Keratinocyte (primary cell): ENCODE measurements at regions not wholly inside any gene's neighbourhood (a gene's known extent, or its start where the extent isn't known, plus 50 kb on each side); places are given as distances from the start of the nearest gene placed in this dataset.

Experiments
- CTCF ChIP-seq, 3 experiments: IDR thresholded peaks in 1 of 3; conservative IDR thresholded peaks in 1 of 3; optimal IDR thresholded peaks in 1 of 3; 2 replicates in 2 of 3; 3 replicates in 1 of 3; pipeline versions ENCODE3 to v1.5.1; 2011; ENCODE audit warnings: low read length in 3 of 3, mild to moderate bottlenecking in 3 of 3, moderate library complexity in 2 of 3, control low read depth in 1 of 3, inconsistent platforms in 1 of 3; ENCODE audit not compliant: insufficient read depth in 2 of 3; ENCODE audit errors: extremely low read depth in 1 of 3
- EZH2 ChIP-seq: IDR thresholded peaks from one replicate; pipeline ENCODE4 v1.6.1; 2012; ENCODE audit warnings: inconsistent platforms, mild to moderate bottlenecking, low read length, moderate library complexity

- TF ChIP-seq CTCF (optimal IDR thresholded peaks at IDR 0.05 in 1 of 3, IDR thresholded peaks at IDR 0.05 in 1 of 3, conservative IDR thresholded peaks at IDR 0.05 in 1 of 3; ENCODE audit: extremely low read depth in 1 of 3, insufficient read depth in 2 of 3, low read length in 3 of 3) (no peak), EZH2 (no peak)
Measured at GRCh38 chr2:58991357-58991756, 750.2 kb upstream of the FANCL start.
